Calu3 (cell line): ENCODE measurements at regions not wholly inside any gene's neighbourhood (a gene's known extent, or its start where the extent isn't known, plus 50 kb on each side); places are given as distances from the start of the nearest gene placed in this dataset.
A peak's percentile ranks its signal among the peaks of the same experiment; 100 is the strongest.
"Not testable (repeated sequence)": the region's sequence is repeated elsewhere in the genome, so short reads cannot be mapped to it uniquely, and the experiment has no call there.

Experiments used
- BruUV-seq: library from RNA; stranded (reverse); fragments of 400-500 nt; replicated peaks from 2 replicates; lab custom pipeline; 2021; lab: Mats Ljungman, UMichigan
- CTCF ChIA-PET: fragments of 300-600 bp; sonication (Branson Sonifier 250); formaldehyde crosslinking; loops from one replicate; lab custom pipeline; 2022; ENCODE audit warnings: antibody characterized with exemption; lab: Charles Lee
- DNase-seq: peaks from one replicate; pipeline ENCODE4 v3.0.0; 2022
- H3K27ac Mint-ChIP-seq: one replicate; pipeline ENCODE4 v1.8.0; 2022; ENCODE audit warnings: mixed read lengths; ENCODE audit not compliant: unreplicated experiment
- H3K27me3 Mint-ChIP-seq: one replicate; pipeline ENCODE4 v1.8.0; 2022; ENCODE audit warnings: mixed read lengths; ENCODE audit not compliant: unreplicated experiment
- H3K36me3 Mint-ChIP-seq: one replicate; pipeline ENCODE4 v1.8.0; 2022; ENCODE audit warnings: mild to moderate bottlenecking, moderate library complexity, mixed read lengths; ENCODE audit not compliant: insufficient read depth, unreplicated experiment
- H3K4me1 Mint-ChIP-seq: one replicate; pipeline ENCODE4 v1.8.0; 2022; ENCODE audit warnings: mild to moderate bottlenecking, low read depth, mixed read lengths; ENCODE audit not compliant: unreplicated experiment
- H3K4me3 Mint-ChIP-seq: one replicate; pipeline ENCODE4 v1.8.0; 2022; ENCODE audit warnings: mild to moderate bottlenecking, low read depth, moderate library complexity, mixed read lengths; ENCODE audit not compliant: unreplicated experiment
- H3K9me3 Mint-ChIP-seq: one replicate; pipeline ENCODE4 v1.8.0; 2022; ENCODE audit warnings: low read depth, mixed read lengths; ENCODE audit not compliant: unreplicated experiment
- CTCF ChIP-seq: fragments of 200-600 bp; IDR thresholded peaks from one replicate; pipeline ENCODE4 v1.8.0; 2022; ENCODE audit warnings: antibody characterized with exemption; ENCODE audit not compliant: unreplicated experiment
- intact Hi-C: fragments of 100-400 bp; cut with micrococcal nuclease; formaldehyde crosslinking; loops from one replicate; pipeline ENCODE4 v1.10.0; 2022; ENCODE audit not compliant: unreplicated experiment

- Mint-ChIP-seq H3K9me3 (no peaks in the 10 kb centered on the region), H3K36me3 (no peaks in the 10 kb centered on the region), H3K27ac (peak overlapping the region; percentile 37), H3K4me3 (no peak overlapping the region), H3K4me1 (no peaks in the 10 kb centered on the region), H3K27me3 (no peaks in the 10 kb centered on the region)
- BruUV-seq, result no TSS peak
- CTCF ChIA-PET, result no interaction called here
- no peak for DNase-seq
- intact Hi-C loops, result no loop called here
- no peak for TF ChIP-seq CTCF
Measured at GRCh38 chr7:104956753-104957450, 57.1 kb upstream of the KMT2E start.

- CTCF ChIA-PET, result no interaction called here
Measured at GRCh38 chr7:104958371-104958865, 55.6 kb upstream of the KMT2E start.

GRCh38 chr7:104959483-104959882, 54.5 kb upstream of the KMT2E start:
- H3K27ac Mint-ChIP-seq, CTCF ChIA-PET, BruUV-seq, DNase-seq, H3K4me3 Mint-ChIP-seq, H3K4me1 Mint-ChIP-seq, intact Hi-C loops, H3K36me3 Mint-ChIP-seq, H3K9me3 Mint-ChIP-seq, H3K27me3 Mint-ChIP-seq: not testable (repeated sequence)

More at GRCh38 chr7:104958371-104958865, 55.6 kb upstream of the KMT2E start:
- no peak for DNase-seq
- H3K4me1 Mint-ChIP-seq, result no peaks in the 10 kb centered on the region
- BruUV-seq, result no TSS peak
- no peaks in the 10 kb centered on the region for H3K9me3 Mint-ChIP-seq
- TF ChIP-seq CTCF, result no peak
- intact Hi-C loops, result no loop called here
- H3K4me3 Mint-ChIP-seq, result no peak overlapping the region
- no peaks in the 10 kb centered on the region for H3K27me3 Mint-ChIP-seq
- no peaks in the 10 kb centered on the region for H3K36me3 Mint-ChIP-seq
- H3K27ac Mint-ChIP-seq, result no peak overlapping the region

- no peak overlapping the region for H3K4me3 Mint-ChIP-seq
- no peak overlapping the region for H3K27ac Mint-ChIP-seq
- no peaks in the 10 kb centered on the region for H3K9me3 Mint-ChIP-seq
- DNase-seq, result no peak
- no TSS peak for BruUV-seq
- TF ChIP-seq CTCF, result no peak
- CTCF ChIA-PET, result interaction anchor here (0.9 kb wide), 1 partner anchor 16 kb away, joined by 3 read pairs; no protein-coding TSS in a partner anchor
- H3K27me3 Mint-ChIP-seq, result no peaks in the 10 kb centered on the region
- intact Hi-C loops, result no loop called here
- H3K36me3 Mint-ChIP-seq, result no peaks in the 10 kb centered on the region
- H3K4me1 Mint-ChIP-seq, result no peaks in the 10 kb centered on the region
Measured at GRCh38 chr7:104960741-104961448, 53.1 kb upstream of the KMT2E start.
